ENCODE measurements at regions not wholly inside any gene's neighbourhood (a gene's known extent, or its start where the extent isn't known, plus 50 kb on each side); places are given as distances from the start of the nearest gene placed in this dataset.

DNA sequence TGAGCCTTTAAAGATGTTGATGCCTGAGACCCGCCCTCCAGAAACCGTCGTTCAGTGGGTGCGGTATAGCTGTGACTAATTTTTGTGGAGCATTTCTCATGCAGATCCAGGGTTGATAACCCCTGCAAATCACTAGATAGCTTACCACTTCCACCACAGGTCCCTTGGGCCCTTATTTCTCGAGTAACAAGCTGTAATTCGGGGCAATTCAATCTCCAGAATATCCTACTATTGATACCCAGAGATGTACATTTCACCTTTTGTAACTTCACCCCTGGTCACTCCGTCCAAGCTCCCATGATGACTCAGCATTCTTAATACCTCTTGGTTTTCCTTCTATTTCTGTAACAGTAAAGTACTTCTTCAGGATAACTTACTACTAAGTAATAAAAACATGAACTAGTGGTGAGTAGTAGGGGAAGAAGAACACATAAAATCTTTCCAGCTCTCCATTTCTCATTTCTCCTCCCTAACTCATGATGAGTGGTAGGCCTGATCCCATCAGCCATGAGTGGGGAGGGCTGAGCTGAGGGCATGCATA is 71.9 kb upstream of the UBL3 start:
- DNase-seq (ENCODE audit: low spot score in 2 of 2): no peak
- Histone ChIP-seq H3K4me3 (no peak overlapping the region), H3K36me3 (no peaks in the 10 kb centered on the region), H3K9me3 (no peaks in the 10 kb centered on the region), H3K27ac (peak overlapping the region; percentile 94 to 95), H3K27me3 (no peaks in the 10 kb centered on the region), H3K4me1 (peaks cover 4 to 29% of the 10 kb centered on the region in 2 donors)
- intact Hi-C loops (cut with DNase I; ENCODE audit: low total_unique reads): no loop called here
- TF ChIP-seq POLR2AphosphoS5 (IDR thresholded peaks at IDR 0.05) (no peak), POLR2A (IDR thresholded peaks at IDR 0.05) (no peak), CTCF (IDR thresholded peaks at IDR 0.05) (no peak)

DNA sequence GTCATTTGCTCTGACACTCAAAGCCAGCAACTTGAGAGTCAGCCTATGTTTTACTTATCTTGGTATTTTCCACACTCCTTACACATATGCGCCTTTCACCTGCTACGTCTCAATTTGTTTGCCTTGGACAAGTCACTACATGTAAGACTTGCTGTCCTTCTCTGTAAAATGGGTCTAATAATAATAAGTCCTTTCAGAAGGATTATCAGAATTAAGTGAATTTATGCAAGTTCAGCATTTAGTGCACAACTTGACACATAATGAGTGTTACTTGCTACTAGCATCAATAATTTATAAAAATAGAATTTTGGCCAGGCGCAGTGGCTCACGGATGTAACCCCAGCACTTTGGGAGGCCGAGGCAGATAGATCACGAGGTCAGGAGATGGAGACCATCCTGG is 71.1 kb upstream of the UBL3 start:
- no peak for DNase-seq (ENCODE audit: low spot score in 2 of 2)
- H3K36me3 ChIP-seq: no peaks in the 10 kb centered on the region
- H3K9me3 ChIP-seq: no peaks in the 10 kb centered on the region
- intact Hi-C loops (cut with DNase I; ENCODE audit: low total_unique reads): no loop called here
- no peak overlapping the region for H3K4me3 ChIP-seq
- TF ChIP-seq CTCF (IDR thresholded peaks at IDR 0.05) (no peak), POLR2AphosphoS5 (IDR thresholded peaks at IDR 0.05) (no peak), POLR2A (IDR thresholded peaks at IDR 0.05) (no peak)
- peaks cover 4 to 29% of the 10 kb centered on the region in 2 donors for H3K4me1 ChIP-seq
- H3K27ac ChIP-seq: no peak overlapping the region
- H3K27me3 ChIP-seq: no peaks in the 10 kb centered on the region

DNA sequence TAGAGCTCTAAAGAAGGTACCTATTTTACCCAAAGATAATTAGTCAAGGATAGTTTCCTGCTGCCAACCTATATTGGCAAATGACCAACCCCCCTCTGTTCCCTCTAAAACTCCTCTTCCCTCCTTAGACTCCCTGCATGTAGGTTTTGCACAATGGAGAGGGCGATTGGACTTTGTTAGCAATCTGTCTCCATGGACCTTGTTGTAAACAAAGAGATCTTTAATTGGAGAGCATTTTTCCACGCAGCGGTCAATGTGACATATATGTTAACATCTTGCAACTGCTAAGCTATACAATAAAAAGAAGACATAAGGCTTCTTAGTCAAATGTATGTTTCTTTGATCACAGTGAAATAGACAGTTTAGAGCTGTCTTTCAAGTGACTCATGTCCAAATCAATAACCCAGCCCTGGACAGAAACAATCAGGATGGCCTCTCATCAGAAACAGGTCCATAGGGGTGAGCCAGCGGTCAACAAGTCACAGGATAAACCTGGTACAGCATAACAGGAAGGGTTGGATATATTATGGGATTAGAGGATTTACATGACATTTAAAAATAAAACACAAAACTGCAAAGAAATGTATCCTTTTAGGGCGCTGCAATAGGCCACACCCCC is 69.7 kb upstream of the UBL3 start:
- TF ChIP-seq POLR2AphosphoS5 (IDR thresholded peaks at IDR 0.05) (no peak), POLR2A (IDR thresholded peaks at IDR 0.05) (no peak), CTCF (IDR thresholded peaks at IDR 0.05) (no peak)
- Histone ChIP-seq H3K36me3 (no peaks in the 10 kb centered on the region), H3K27me3 (no peaks in the 10 kb centered on the region), H3K4me1 (peaks cover 4 to 20% of the 10 kb centered on the region in 2 donors), H3K4me3 (no peak overlapping the region), H3K9me3 (no peaks in the 10 kb centered on the region), H3K27ac (peak overlapping the region in 1 of 2 donors; percentile 85)
- intact Hi-C loops (cut with DNase I; ENCODE audit: low total_unique reads): no loop called here
- DNase-seq (ENCODE audit: low spot score in 2 of 2): no peak

DNA sequence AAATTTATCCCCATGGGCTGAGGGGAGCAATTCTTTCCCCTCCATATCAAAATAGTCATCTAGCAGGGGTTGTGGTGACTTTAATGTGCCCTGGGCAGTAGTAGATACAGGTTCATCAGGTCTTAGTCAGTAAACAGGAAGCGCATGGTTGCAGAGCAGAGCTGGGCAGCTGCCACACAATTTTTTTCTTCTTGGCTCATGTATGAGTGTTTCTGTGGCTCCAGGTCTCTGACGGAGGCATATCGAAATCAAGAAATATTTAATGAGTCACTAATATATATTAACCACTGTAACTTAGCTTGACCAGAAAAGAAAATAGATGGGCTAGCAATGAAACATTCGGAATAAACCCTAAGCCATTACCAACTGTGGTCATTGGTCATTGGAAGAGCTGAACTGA is 68.4 kb upstream of the UBL3 start:
- Histone ChIP-seq H3K9me3 (no peaks in the 10 kb centered on the region), H3K4me3 (no peak overlapping the region), H3K36me3 (no peaks in the 10 kb centered on the region), H3K27me3 (no peaks in the 10 kb centered on the region), H3K4me1 (peaks cover 4 to 14% of the 10 kb centered on the region in 2 donors), H3K27ac (peak overlapping the region; percentile 84 to 85)
- peak; percentile 75 to 88 for DNase-seq (ENCODE audit: low spot score in 2 of 2)
- TF ChIP-seq POLR2A (IDR thresholded peaks at IDR 0.05) (no peak), CTCF (IDR thresholded peaks at IDR 0.05) (no peak), POLR2AphosphoS5 (IDR thresholded peaks at IDR 0.05) (peak in 2 of 3 donors; percentile 28 to 75)
- intact Hi-C loops (cut with DNase I; ENCODE audit: low total_unique reads): no loop called here

DNA sequence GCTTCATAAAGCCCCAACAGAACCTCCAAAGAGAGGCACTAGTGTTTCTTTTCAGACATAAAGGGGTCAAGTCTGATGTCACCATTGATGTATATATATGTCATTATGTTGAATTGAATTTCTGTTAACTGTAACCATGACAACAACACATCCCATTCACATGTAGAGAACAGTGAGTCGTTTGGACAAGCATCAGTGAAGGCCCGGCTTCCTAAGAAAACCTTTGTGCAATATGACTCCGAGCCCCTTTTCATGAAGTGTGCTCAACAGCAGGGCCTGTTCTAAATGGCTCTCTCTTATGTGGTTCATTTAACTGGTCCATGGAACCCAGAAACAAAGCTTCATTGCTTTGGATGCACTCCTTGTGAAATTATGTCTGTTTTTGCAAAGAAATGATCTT is 67.2 kb upstream of the UBL3 start:
- H3K9me3 ChIP-seq: no peaks in the 10 kb centered on the region
- H3K27ac ChIP-seq: no peak overlapping the region
- no peak overlapping the region for H3K4me3 ChIP-seq
- TF ChIP-seq POLR2AphosphoS5 (IDR thresholded peaks at IDR 0.05): no peak
- TF ChIP-seq CTCF (IDR thresholded peaks at IDR 0.05): no peak
- TF ChIP-seq POLR2A (IDR thresholded peaks at IDR 0.05): no peak
- H3K27me3 ChIP-seq: no peaks in the 10 kb centered on the region
- intact Hi-C loops (cut with DNase I; ENCODE audit: low total_unique reads): no loop called here
- H3K4me1 ChIP-seq: peaks cover 0 to 4% of the 10 kb centered on the region in 2 donors
- no peaks in the 10 kb centered on the region for H3K36me3 ChIP-seq
- no peak for DNase-seq (ENCODE audit: low spot score in 2 of 2)

Data from breast epithelium (tissue), 4 donors.